SK-N-SH treated with all-trans-retinoic acid at 6 μM for 48 hours (cell line): ENCODE measurements at regions not wholly inside any gene's neighbourhood (a gene's known extent, or its start where the extent isn't known, plus 50 kb on each side); places are given as distances from the start of the nearest gene placed in this dataset.

Experiments used
- ARNTL ChIP-seq: fragments of 450-650 bp; formaldehyde crosslinking; IDR thresholded peaks from 2 replicates; pipeline ENCODE4 v1.5.0; 2020; ENCODE audit warnings: low read depth, mild to moderate bottlenecking, moderate library complexity, borderline replicate concordance
- BACH2 ChIP-seq: fragments of 250-450 bp; sonication (Bioruptor Pico); IDR thresholded peaks from 2 replicates; pipeline ENCODE4 v1.9.0; 2021; ENCODE audit warnings: mild to moderate bottlenecking, borderline replicate concordance
- CSDC2 ChIP-seq: fragments of 250-450 bp; sonication (Bioruptor Pico); IDR thresholded peaks from 2 replicates; pipeline ENCODE4 v1.5.0; 2020; ENCODE audit warnings: mild to moderate bottlenecking, moderate library complexity
- GLIS3 ChIP-seq: fragments of 250-450 bp; sonication (Bioruptor Pico); IDR thresholded peaks from 2 replicates; pipeline ENCODE4 v1.5.0; 2020; ENCODE audit warnings: mild to moderate bottlenecking, moderate library complexity
- OSR1 ChIP-seq: fragments of 250-450 bp; sonication (Bioruptor Pico); IDR thresholded peaks from 2 replicates; pipeline ENCODE4 v1.8.0; 2022; ENCODE audit warnings: moderate library complexity, mild to moderate bottlenecking, inconsistent platforms
- RARB ChIP-seq: fragments of 250-450 bp; sonication (Bioruptor Pico); IDR thresholded peaks from 2 replicates; pipeline ENCODE4 v1.8.0; 2021; ENCODE audit warnings: mild to moderate bottlenecking, moderate library complexity
- SNAI2 ChIP-seq: fragments of 250-450 bp; sonication (Bioruptor Pico); IDR thresholded peaks from 2 replicates; pipeline ENCODE4 v1.5.0; 2020; ENCODE audit warnings: mild to moderate bottlenecking, moderate library complexity
- TSHZ2 ChIP-seq: fragments of 250-450 bp; sonication (Bioruptor Pico); IDR thresholded peaks from 2 replicates; pipeline ENCODE4 v1.5.0; 2020; ENCODE audit warnings: mild to moderate bottlenecking, moderate library complexity
- ZFP3 ChIP-seq: fragments of 250-450 bp; sonication (Bioruptor Pico); IDR thresholded peaks from 2 replicates; pipeline ENCODE4 v1.5.0; 2020; ENCODE audit warnings: mild to moderate bottlenecking, moderate library complexity

DNA sequence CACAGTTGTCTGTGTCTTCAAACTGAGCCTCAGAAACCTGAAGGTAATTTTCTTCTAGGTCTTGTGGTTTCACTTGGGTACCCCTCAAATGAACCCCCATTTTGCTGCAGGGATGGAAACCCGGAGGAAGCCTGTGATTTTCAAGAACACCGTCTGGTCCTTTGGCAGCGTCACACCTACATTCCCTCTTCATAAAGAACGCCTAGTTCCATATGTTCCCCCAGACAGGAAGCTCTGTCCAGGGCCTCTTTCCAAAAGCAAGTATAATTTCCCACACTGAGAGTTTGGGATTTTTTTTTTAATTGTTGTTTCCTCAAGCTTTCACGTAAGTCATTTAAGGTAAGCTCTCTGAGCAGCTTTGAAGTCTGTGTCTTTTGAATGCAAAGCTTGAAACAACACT lies 515.0 kb downstream of the TMEM114 start:
- TF ChIP-seq ZFP3 (CRISPR knock-in tag), result no peak
- no peak for TF ChIP-seq ARNTL (CRISPR knock-in tag)
- no peak for TF ChIP-seq BACH2 (CRISPR knock-in tag)
- no peak for TF ChIP-seq CSDC2 (CRISPR knock-in tag)
- no peak for TF ChIP-seq TSHZ2 (CRISPR knock-in tag)
- TF ChIP-seq GLIS3, result no peak
- no peak for TF ChIP-seq SNAI2 (CRISPR knock-in tag)
- TF ChIP-seq RARB (CRISPR knock-in tag), result no peak
- no peak for TF ChIP-seq OSR1 (CRISPR knock-in tag)
